H9 (cell line): ENCODE measurements at regions not wholly inside any gene's neighbourhood (a gene's known extent, or its start where the extent isn't known, plus 50 kb on each side); places are given as distances from the start of the nearest gene placed in this dataset.

Experiments used
- DNase-seq: peaks from one replicate; pipeline ENCODE4 v3.0.0-alpha.2; 2017
- H2AFZ ChIP-seq: one replicate; pipeline ENCODE4 v1.6.1; 2013; ENCODE audit warnings: mild to moderate bottlenecking, low read length, control low read depth, moderate library complexity
- H2AK5ac ChIP-seq: 2 replicates; pipeline ENCODE4 v1.6.1; 2013; ENCODE audit warnings: low read length, control low read depth, mixed read lengths; ENCODE audit not compliant: insufficient read length
- H2BK120ac ChIP-seq: one replicate; pipeline ENCODE4 v1.6.1; 2013; ENCODE audit warnings: low read depth, mild to moderate bottlenecking, low read length, control low read depth, inconsistent platforms; ENCODE audit not compliant: poor library complexity, severe bottlenecking
- H2BK12ac ChIP-seq: 2 replicates; pipeline ENCODE4 v1.6.1; 2013; ENCODE audit warnings: low read length, control low read depth, mixed read lengths, low read depth; ENCODE audit not compliant: insufficient read length
- H2BK15ac ChIP-seq: 2 replicates; pipeline ENCODE4 v1.6.1; 2013; ENCODE audit warnings: low read depth, low read length, control low read depth
- H2BK20ac ChIP-seq: one replicate; pipeline ENCODE4 v1.6.1; 2013; ENCODE audit warnings: low read depth, mild to moderate bottlenecking, low read length, control low read depth, inconsistent platforms; ENCODE audit not compliant: poor library complexity, severe bottlenecking
- H2BK5ac ChIP-seq: 2 replicates; pipeline ENCODE4 v1.6.1; 2013; ENCODE audit warnings: low read length, control low read depth, mixed read lengths; ENCODE audit not compliant: insufficient read length
- H3K14ac ChIP-seq: 2 replicates; pipeline ENCODE4 v1.6.1; 2013; ENCODE audit warnings: low read length, control low read depth; ENCODE audit not compliant: insufficient read depth
- H3K18ac ChIP-seq: 2 replicates; pipeline ENCODE4 v1.6.1; 2013; ENCODE audit warnings: low read depth, mild to moderate bottlenecking, mixed read lengths, low read length, control low read depth; ENCODE audit not compliant: insufficient read length
- H3K23ac ChIP-seq: 2 replicates; pipeline ENCODE4 v1.6.1; 2013; ENCODE audit warnings: low read length, control low read depth, mixed read lengths, low read depth; ENCODE audit not compliant: insufficient read length
- H3K23me2 ChIP-seq: 2 replicates; pipeline ENCODE4 v1.6.1; 2013; ENCODE audit warnings: low read depth, mild to moderate bottlenecking, mixed read lengths, low read length, control low read depth; ENCODE audit not compliant: insufficient read length, poor library complexity, severe bottlenecking
- H3K27ac ChIP-seq: 2 replicates; pipeline ENCODE4 v1.5.1; 2013; ENCODE audit warnings: low read length, control low read depth, mixed read lengths, low read depth; ENCODE audit not compliant: insufficient read length
- H3K27me3 ChIP-seq: 2 replicates; pipeline ENCODE4 v1.6.1; 2013; ENCODE audit warnings: low read length, control low read depth, inconsistent platforms; ENCODE audit not compliant: insufficient read depth
- H3K4ac ChIP-seq: 2 replicates; pipeline ENCODE4 v1.6.1; 2013; ENCODE audit warnings: low read depth, mild to moderate bottlenecking, control low read depth, inconsistent platforms, low read length, moderate library complexity
- H3K4me1 ChIP-seq: 2 replicates; pipeline ENCODE4 v1.6.1; 2013; ENCODE audit warnings: low read length, control low read depth, inconsistent platforms; ENCODE audit not compliant: insufficient read depth
- H3K4me2 ChIP-seq: 2 replicates; pipeline ENCODE4 v1.6.1; 2013; ENCODE audit warnings: low read length, control low read depth, mixed read lengths; ENCODE audit not compliant: insufficient read length, insufficient read depth
- H3K56ac ChIP-seq: 2 replicates; pipeline ENCODE4 v1.6.1; 2013; ENCODE audit warnings: low read depth, mild to moderate bottlenecking, mixed read lengths, low read length, control low read depth; ENCODE audit not compliant: insufficient read length
- H3K79me1 ChIP-seq: 2 replicates; pipeline ENCODE4 v1.6.1; 2013; ENCODE audit warnings: low read depth, mild to moderate bottlenecking, moderate library complexity, low read length, control low read depth, inconsistent platforms; ENCODE audit not compliant: insufficient read depth, poor library complexity, severe bottlenecking
- H3K79me2 ChIP-seq: 2 replicates; pipeline ENCODE4 v1.6.1; 2013; ENCODE audit warnings: low read length, control low read depth, inconsistent platforms; ENCODE audit not compliant: insufficient read depth
- H3K9ac ChIP-seq: 2 replicates; pipeline ENCODE4 v1.6.1; 2013; ENCODE audit warnings: low read length, control low read depth, mixed read lengths; ENCODE audit not compliant: insufficient read length; ENCODE audit errors: extremely low read depth
- H3K9me3 ChIP-seq: one replicate; pipeline ENCODE4 v1.6.1; 2013; ENCODE audit warnings: low read depth, low read length, inconsistent platforms; ENCODE audit not compliant: control insufficient read depth
- H3T11ph ChIP-seq: one replicate; pipeline ENCODE4 v1.6.1; 2013; ENCODE audit warnings: mild to moderate bottlenecking, low read length, control low read depth, inconsistent platforms
- H4K20me1 ChIP-seq: one replicate; pipeline ENCODE4 v1.6.1; 2013; ENCODE audit not compliant: control insufficient read depth, insufficient read length, insufficient read depth
- H4K5ac ChIP-seq: 2 replicates; pipeline ENCODE4 v1.6.1; 2013; ENCODE audit warnings: low read depth, mild to moderate bottlenecking, mixed read lengths, low read length, control low read depth; ENCODE audit not compliant: insufficient read length
- H4K8ac ChIP-seq: replicated peaks from 2 replicates; pipeline ENCODE4 v1.6.1; 2013; ENCODE audit warnings: low read length, control low read depth, mixed read lengths, low read depth; ENCODE audit not compliant: insufficient read length
- H4K91ac ChIP-seq: 2 replicates; pipeline ENCODE4 v1.6.1; 2013; ENCODE audit warnings: low read depth, mild to moderate bottlenecking, moderate library complexity, mixed read lengths, low read length, control low read depth; ENCODE audit not compliant: insufficient read length
- H3K27ac Mint-ChIP-seq, 3 experiments: 2 replicates in 2 of 3; 3 replicates in 1 of 3; pipeline ENCODE4 v1.8.0; 2020 to 2021; ENCODE audit warnings: mixed read lengths in 3 of 3, mild to moderate bottlenecking in 1 of 3, moderate library complexity in 1 of 3
- H3K27me3 Mint-ChIP-seq: 2 replicates; pipeline ENCODE4 v1.8.0; 2021; ENCODE audit warnings: low read depth, mild to moderate bottlenecking, moderate library complexity, mixed read lengths
- H3K36me3 Mint-ChIP-seq, 3 experiments: 2 replicates in 2 of 3; 3 replicates in 1 of 3; pipeline ENCODE4 v1.8.0; 2020 to 2021; ENCODE audit warnings: low read depth in 3 of 3, mixed read lengths in 3 of 3; ENCODE audit not compliant: insufficient read depth in 1 of 3
- H3K4me1 Mint-ChIP-seq, 2 experiments: 2 replicates each; pipeline ENCODE4 v1.8.0; 2020; ENCODE audit warnings: mixed read lengths in 2 of 2
- H3K4me3 Mint-ChIP-seq, 2 experiments: 2 replicates in 1 of 2; 3 replicates in 1 of 2; pipeline ENCODE4 v1.8.0; 2020 to 2021; ENCODE audit warnings: mild to moderate bottlenecking in 2 of 2, mixed read lengths in 2 of 2, moderate library complexity in 1 of 2
- H3K9me3 Mint-ChIP-seq, 2 experiments: 2 replicates in 1 of 2; 3 replicates in 1 of 2; pipeline ENCODE4 v1.8.0; 2020; ENCODE audit warnings: mild to moderate bottlenecking in 2 of 2, mixed read lengths in 2 of 2, moderate library complexity in 1 of 2
- WGBS: extraction: QIAGEN DNeasy Blood & Tissue Kit; methylation state at CpG from one replicate; pipeline ENCODE4 v1.1.7; 2013; ENCODE audit warnings: missing lambda C conversion rate, low lambda C conversion rate, mixed read lengths; ENCODE audit not compliant: insufficient read length; ENCODE audit errors: extremely low coverage; 5-methylcytosine and 5-hydroxymethylcytosine counted together
- TF ChIP-seq, protein P1 (sequence below): fragments of 200-600 bp; sonication (generic); conservative IDR thresholded peaks from 3 replicates; pipeline ENCODE4 v1.8.0; 2021; ENCODE audit warnings: antibody characterized with exemption, mild to moderate bottlenecking

DNA sequence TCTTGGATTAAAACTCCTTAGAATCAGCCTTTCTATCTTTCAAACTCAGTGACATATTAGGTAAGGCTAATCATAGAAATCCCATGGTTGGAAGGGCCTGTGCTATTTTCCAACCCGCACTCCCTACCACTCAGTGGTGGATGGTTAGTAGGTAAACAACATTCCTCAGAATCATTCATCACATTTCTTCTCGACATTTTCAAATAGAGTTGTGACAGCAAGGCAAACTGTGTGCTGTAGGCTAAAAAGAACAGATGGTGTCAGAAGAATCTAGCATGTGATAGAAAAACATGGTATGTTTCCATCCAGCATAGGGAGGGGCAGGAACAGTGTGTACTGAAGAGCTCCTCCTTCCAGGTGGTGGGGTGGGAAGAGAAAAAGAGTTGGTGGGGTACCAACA is 227.3 kb upstream of the NMUR2 start:
- Histone ChIP-seq H4K20me1 (no peaks in the 10 kb centered on the region), H3K56ac (no peak overlapping the region), H3K27ac (no peak overlapping the region), H2BK20ac (no peak overlapping the region), H3K14ac (no peak overlapping the region), H3K4me2 (no peak overlapping the region), H3T11ph (no peak overlapping the region), H3K4ac (no peak overlapping the region), H3K79me2 (no peaks in the 10 kb centered on the region), H3K9ac (no peak overlapping the region), H2BK5ac (no peak overlapping the region), H2AFZ (no peak overlapping the region), H3K23ac (no peak overlapping the region), H2BK12ac (no peak overlapping the region), H4K91ac (no peak overlapping the region), H3K4me1 (no peaks in the 10 kb centered on the region), H2BK120ac (no peak overlapping the region), H3K9me3 (no peaks in the 10 kb centered on the region), H2BK15ac (no peak overlapping the region), H2AK5ac (no peak overlapping the region), H3K18ac (no peak overlapping the region), H3K23me2 (no peaks in the 10 kb centered on the region), H4K8ac (no peak overlapping the region), H3K27me3 (no peaks in the 10 kb centered on the region), H3K79me1 (no peaks in the 10 kb centered on the region), H4K5ac (no peak overlapping the region)
- no peak for DNase-seq
- Mint-ChIP-seq H3K9me3 (no peaks in the 10 kb centered on the region), H3K36me3 (no peaks in the 10 kb centered on the region), H3K4me1 (0 out of 4 replicates have a peak, but pooled peaks cover 0 to 2% of the 10 kb centered on the region in 2 experiments), H3K4me3 (no peak overlapping the region), H3K27me3 (no peaks in the 10 kb centered on the region; the same call in 1 of the 2 replicates), H3K27ac (no peak overlapping the region)
- WGBS = no CpG with 5 or more reads among the region's 2 CpGs
- TF ChIP-seq, protein P1, sequence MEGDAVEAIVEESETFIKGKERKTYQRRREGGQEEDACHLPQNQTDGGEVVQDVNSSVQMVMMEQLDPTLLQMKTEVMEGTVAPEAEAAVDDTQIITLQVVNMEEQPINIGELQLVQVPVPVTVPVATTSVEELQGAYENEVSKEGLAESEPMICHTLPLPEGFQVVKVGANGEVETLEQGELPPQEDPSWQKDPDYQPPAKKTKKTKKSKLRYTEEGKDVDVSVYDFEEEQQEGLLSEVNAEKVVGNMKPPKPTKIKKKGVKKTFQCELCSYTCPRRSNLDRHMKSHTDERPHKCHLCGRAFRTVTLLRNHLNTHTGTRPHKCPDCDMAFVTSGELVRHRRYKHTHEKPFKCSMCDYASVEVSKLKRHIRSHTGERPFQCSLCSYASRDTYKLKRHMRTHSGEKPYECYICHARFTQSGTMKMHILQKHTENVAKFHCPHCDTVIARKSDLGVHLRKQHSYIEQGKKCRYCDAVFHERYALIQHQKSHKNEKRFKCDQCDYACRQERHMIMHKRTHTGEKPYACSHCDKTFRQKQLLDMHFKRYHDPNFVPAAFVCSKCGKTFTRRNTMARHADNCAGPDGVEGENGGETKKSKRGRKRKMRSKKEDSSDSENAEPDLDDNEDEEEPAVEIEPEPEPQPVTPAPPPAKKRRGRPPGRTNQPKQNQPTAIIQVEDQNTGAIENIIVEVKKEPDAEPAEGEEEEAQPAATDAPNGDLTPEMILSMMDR = no peak
